ENCODE measurements at regions not wholly inside any gene's neighbourhood (a gene's known extent, or its start where the extent isn't known, plus 50 kb on each side); places are given as distances from the start of the nearest gene placed in this dataset.

DNA sequence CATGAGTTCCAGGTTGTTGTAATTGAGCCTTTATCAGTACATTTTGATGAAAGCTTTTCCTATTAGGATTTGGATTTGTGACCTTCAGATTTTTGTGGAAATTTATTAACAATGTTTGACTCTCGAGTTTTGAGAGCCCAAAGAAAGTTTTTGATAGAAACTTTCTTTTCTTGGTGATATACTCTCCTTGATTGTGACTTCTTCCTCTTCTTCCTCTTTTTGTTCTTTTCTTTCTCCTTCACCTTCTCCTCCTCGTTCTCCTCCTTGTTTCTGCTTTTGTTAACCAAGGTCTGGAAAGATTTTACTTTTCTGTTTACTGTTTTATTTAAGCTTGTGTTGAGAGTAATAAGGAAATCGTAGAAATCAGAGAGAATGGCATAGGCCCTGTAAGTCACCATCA lies 182.4 kb downstream of the TRIM27 start:
- no peak for DNase-seq

DNA sequence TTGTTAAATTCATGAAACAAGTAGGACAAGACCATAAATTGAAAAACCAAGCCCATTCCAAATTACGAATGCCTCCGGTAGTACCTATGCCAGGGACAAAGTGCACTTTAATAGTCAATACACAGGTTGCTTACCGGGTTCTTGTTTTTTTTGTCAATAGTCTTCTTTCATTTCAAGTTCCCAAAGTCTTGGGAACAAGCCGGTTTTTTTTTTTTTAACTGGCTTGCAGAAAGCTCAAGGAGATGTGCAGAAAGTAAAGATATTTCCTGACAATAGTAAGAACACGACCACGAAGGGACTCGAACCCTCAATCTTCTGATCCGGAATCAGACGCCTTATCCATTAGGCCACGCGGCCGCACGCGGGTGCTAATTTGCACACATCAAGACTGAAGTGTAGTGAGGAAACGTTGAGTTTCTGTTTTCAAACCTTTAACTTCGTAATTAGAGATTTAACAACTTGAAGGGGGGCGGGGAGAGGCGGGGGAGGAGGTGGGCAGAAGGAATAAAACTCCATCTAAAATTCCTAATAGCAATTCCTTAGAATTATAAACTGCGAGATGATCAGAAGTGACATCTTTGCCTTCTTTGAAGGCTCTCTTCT lies 181.0 kb downstream of the TRIM27 start:
- DNase-seq, result no peak

DNA sequence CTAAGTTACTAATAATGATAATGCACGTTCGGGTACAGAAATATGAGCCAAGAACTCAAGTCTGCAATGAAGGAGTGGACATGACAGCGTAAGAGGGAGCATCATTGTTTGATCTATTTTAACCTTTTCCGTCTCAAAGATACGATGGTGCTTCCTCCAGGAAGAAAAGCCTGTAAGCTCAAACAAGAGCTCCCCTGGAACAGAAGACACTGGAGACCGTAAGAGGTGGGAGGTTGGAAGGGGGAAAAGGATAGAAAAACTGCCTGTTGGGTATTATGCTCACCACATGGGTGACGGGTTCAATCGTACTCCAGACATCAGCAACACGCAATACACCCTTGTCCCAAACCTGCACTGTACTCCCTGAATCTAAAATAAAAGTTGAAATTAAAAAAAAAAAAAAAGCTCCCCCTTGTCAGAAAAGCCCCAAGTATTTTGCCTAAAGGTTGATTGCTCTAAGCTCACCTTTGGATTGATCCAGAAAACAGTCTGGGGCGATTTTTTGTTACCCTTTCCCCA lies 180.5 kb downstream of the TRIM27 start:
- no peak for DNase-seq

DNA sequence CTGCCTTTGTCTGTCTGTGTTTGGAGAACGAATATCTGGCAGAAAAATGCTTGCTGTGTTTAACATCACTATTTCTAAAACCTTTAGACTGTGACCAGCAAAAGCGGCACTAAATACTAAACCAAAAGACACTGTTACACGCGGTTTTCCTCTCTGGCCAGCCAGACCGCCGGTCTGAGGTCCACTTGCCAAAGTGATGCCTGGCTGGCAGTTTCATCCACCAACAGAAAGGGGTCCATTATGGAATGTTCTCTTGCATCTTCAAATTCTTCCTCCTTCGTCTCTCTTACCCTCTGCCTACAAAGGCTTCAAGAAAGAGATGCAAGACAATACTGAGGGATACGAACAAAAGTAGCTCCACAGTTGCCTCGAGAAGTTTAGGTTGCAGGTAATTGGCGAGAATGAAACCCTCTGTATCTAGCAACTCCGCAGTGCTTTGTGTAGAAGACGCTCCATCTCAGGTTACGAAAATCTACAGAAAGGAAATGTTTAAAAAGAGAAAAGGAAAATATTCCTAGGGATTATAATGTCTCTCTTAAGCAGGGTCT lies 176.6 kb downstream of the TRIM27 start:
- DNase-seq, result no peak

DNA sequence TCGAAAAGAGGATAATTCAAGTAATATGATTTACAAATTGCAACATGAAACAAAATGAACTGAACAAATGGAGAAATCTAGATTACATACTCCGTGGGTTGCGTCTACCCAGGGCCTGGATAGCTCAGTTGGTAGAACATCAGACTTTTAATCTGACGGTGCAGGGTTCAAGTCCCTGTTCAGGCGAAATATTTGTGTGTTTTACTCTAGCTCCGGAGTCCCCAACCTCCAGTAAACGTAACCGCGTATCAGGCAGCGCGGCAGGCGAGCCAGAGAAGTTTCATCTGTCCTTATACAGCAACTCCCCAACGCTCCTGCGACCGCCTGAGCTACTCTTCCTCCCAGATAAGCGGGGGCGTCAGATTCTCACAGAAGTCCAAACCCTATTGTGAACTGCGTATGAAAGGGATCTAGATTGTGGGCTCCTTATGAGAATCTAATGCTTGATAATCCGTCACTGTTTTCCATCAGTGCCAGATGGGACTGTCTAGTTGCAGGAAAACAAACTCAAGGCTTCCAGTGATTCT lies 176.1 kb downstream of the TRIM27 start:
- no peak for DNase-seq

DNA sequence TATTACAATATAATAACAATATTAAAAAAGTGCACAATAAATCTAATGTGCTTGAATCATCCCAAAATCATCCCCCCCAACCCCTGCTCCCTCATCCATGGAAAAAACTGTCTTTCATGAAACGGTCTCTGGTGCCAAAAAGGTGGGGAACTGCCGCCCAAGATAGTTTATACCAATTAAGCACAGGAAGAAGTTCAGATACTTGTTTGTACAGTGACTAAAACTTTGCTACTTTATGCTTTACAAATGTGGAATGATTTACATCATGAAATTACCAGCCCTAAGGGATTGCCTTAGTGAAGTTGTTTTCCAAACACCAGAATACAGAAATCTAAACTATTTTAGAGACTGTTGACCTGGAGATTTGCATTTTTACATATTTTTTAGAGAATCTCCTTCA lies 175.6 kb downstream of the TRIM27 start:
- no peak for DNase-seq

DNA sequence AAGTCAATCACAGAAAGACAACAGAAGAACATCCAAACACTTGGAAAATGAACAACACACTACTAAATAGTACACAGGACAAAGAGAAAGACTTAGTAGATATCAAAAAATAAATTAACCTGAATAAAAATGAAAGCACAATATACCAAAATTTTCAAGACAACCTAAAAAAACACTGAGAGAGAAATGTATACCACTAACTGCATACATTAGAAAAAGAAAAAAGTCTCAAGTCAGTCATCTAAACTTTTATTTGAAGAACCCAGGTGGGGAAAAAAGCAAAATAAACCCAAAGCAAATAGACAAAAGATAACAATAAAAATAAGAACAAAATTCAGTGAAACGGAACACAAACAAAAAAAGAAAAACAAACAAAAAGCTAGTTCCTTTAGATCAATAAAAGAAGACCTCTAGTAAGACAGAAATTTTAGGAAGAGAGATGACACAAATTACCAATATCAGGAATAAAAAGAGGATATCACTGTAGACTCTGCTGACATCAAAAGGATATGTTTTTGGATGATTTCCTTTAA lies 172.8 kb downstream of the TRIM27 start:
- DNase-seq, result no peak

DNA sequence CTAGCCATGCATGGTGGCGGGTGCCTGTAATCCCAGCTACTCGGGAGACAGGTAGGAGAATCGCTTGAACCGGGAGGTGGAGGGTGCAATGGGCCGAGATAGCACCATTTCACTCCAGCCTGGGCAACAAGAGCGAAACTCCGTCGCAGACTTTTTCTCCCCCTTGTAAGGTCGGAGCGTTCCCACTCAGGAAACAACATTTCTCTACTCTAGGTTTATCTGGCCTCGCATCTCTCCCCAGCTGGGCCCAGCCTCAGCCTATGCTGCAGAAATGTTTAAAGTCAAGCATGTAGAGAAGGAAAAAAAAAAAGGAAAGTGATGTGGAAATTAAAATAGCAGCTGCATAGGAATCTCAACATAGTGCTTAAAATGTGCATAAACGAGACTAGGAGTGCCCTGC lies 172.3 kb downstream of the TRIM27 start:
- DNase-seq, result no peak

DNA sequence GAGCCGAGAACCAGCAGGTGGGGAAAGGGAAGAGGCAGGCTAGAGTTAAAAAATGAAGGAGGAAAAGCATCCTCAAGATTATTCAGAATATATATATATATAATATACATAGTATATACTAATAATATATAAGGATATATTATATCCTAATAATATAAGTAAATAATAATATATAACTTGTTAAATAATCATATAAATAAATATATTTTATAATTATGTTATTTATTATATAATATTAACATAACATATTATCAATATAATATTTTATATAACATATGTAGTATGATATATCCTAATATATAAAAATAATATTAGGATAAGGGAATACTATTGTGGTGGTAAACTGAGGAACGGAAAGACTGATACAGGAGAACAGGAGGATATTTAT lies 171.8 kb downstream of the TRIM27 start:
- DNase-seq, result no peak

DNA sequence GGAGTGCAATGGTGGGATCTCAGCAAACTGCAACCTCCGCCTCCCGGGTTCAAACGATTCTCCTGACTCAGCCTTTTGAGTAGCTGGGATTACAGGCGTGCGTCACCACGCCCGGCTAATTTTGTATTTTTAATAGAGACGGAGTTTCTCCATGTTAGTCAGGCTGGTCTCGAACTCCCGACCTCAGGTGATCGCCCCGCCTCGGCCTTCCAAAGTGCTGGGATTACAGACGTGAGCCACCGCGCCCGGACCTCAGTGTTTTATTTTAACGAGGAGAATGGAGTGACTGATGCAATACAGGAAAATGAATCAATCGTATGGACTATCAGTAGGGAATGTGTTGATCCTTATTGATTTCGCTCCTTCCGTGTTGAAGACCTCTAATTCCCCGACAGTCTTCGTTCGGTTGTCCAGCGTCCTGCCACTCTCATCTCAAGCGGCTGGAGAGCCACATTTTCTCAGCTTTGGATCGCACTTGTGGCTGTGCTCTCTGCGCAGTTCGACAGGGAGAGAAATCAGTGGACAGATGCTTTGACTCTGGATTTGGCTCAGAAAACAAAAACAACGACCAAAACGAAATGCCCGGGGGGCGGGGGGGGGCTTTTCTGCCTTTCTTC lies 166.2 kb downstream of the TRIM27 start:
- no peak for DNase-seq

DNA sequence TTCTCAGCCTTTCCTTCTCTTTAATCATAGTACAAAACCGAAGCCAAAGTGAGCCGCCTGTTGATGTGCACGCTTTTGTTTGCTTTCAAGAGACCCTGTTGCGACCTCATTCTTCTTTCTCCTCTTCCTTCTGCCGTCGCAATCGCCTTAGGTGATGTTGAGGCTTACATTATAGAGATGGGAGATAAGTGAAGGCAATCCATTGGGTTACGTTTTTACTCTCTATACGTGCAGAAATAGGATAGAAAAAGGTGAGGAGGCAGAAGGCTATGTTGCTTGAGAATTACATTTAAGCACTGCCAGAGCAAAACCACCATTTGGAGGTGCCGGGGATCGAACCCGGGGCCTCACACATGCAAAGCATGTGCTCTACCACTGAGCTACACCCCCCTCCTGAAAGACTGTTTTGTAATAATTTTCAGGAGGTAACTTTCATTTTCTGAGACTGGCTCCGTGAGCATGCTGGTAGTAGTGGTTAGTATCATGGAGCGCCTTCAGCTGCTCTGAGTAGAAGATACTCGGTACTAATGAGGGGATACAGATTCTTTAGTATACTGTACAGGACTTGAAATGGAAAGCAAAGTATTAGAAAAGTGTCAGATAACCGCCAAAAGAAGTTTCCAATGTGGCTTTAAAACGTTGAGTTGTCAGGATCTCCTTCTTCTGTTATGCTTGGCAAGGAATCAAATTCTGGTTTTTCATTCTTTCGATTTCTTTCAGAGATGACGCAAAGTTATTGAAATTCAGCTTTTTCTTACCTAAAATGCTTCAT lies 165.6 kb downstream of the TRIM27 start:
- DNase-seq, result no peak

DNA sequence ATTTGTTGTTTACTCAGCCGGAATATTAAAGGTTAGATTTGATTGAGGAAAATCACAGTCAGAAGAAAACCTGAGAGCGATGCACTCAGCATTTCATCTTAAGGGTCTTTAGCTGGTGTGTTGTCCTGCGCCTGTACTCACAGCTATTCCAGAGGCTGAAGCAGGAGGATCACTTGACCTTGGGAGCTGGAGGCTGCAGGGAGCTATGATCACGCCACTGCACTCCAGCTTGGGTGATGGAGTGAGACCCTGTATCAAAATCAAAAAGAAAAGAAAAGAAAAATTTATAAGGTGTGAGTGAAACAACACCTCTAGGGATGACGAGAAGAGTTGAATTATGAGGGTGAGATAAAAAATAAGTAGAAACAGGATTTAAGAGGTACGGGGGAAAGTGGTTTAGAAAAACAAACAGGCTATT lies 165.0 kb downstream of the TRIM27 start:
- DNase-seq, result no peak

DNA sequence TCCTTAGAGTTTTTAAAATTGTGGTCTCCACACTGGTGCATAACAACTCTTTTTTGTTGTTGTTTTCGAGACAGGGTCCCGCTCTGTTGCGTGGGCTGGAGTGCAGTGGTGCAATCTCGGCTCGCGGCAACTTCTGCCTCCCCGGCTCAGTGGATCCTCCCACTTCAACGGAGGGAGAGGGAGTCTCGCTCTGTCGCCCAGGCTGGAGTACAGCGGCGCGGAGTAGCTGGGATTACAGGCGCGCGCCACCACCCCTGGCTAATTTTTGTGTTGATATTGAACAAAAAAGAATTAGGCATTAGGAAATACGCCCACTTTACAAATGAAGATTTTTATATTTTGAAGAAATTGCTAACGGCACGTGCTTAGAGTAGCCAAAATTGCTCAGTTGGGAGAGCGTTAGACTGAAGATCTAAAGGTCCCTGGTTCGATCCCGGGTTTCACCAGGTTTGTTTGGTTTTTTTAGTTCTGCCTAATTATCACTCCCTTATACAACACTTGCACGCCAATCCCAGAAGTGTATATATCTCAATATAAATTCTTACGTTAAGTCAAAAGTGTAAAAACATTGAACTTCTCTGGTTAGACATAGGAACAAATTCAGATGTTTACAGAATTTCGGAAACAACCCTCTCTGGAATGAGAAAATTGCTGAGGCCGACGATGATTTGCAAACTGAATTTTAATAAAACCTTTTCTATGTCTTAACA lies 159.6 kb downstream of the TRIM27 start:
- no peak for DNase-seq

DNA sequence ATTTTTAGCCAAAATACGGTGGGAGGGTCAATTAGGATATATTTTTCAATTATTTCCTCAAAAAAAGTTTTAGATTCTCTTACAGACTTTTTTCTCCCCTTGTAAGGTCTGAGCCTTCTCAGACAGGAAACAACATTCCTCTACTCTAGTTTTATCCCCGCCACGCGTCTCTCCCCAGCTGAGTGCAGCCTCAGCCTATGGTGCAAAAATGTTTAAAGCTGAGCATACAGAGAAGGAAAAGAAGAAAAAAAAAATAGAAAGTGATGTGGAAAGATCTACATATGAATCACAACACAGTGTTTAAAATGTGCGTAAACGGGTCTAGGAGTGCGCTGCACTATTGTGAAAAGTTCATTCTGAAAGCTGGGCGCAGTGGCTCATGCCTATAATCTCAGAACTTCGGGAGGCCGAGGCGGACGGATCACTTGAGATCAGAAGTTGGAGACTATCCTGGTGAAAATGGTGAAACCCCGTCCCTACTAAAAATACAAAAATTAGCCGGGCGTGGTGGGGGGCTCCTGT lies 159.0 kb downstream of the TRIM27 start:
- DNase-seq, result no peak

DNA sequence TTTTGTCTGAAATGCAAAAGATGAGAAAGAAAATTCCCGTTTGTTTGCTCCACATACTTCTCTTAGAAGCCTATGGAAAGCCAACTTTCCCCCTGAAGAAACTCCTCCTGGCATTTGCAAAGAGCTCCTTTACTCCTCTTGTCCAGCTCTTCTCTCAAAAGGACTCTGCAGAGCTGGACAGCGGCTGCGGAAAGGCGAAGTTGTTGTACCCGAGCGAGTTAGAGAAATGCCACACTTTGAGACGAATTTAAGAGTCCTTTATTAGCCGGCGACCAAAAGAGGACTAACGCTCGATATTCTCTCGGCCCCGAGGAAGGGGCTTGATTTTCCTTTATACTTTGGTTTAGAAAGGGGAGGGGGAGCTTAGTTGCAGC lies 157.8 kb downstream of the TRIM27 start:
- no peak for DNase-seq

DNA sequence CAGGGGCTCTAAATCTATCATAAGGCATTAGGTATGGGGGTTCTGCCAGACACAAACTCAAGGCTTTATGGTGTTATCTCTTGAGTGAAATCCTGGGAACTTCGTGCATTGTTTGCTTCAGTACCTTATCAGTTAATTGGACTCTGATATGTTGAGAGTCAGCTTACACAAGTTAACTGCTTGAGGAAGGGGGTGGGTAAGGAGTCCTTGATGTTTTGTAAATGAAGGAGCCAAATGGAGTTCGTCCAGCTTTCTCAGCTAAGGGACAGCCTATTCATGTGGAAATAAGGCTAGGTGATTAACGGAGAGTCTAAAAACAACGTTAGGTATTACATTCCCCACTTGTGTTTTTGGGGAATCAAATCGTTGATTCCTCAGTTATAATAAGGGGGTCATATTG lies 157.4 kb downstream of the TRIM27 start:
- no peak for DNase-seq

DNA sequence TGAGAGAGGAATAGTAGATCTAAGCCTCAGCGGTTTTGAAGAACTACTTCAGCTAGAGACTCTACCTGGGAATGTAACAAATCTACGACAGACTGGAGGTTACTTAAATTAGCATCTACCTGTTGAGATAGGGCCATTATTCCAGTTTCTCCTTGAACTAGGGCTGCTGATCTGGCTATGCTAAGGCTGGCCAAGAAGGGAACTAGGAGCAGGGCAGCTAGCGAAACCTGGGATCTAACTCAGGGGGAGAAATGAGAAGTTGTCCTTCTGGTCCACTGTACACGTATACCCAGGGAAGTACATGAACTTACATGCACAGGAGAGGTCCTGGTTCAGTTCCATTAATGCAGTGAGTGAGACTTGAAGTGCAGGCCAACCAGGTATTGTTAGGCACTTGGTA lies 156.7 kb downstream of the TRIM27 start:
- no peak for DNase-seq

DNA sequence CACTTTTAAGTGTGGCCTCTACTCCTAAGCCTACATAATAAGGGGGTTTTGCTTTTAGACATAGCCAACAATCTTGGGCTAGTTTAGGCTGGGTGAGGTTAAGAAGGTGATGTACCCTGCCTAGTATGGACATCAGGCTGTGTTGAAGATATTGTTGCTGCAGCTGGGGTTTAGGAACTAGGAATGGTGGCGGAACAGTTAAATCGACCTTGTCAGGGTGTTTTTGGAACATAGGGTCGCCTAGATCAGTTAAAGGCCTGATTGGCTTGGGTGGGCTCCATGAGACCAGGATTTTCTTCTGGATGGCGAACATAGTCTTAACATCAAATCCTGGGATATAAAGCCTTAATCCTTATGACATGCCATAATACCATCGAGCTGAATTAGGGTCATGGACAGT lies 156.1 kb downstream of the TRIM27 start:
- no peak for DNase-seq

DNA sequence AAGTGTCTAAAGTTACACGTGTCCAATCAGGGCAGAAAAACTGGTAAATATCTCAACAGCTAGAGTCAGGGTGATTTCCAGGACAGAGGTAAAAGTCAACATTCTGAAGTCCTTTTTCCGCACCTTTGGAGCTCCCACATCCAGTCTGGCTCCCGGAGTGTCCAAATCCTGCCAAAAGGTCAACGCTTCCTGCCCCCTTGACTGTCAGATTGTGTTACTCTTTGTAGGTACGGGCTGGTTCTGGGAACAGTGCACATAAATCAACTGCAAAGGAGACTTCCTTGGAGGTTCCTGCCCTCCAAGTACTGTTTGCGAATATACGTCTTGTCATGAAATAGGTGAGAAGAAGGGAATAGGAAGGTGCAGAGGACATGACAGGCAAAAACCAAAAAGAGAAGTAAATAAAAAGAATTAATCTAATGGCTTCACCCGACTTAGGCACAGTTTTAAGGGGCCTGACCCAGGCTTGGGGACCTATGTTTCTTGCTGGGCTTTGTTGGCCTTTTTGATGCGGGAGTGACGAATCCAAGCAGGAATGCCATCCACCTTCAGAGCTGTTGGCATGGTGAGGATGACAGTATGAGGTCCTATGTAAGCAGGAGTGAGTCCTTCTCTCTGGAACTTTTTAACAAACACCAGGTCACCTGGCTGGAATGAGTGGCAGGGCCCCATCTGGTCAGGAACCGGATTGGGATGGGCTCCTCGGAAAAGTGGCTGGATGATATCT lies 155.4 kb downstream of the TRIM27 start:
- DNase-seq, result no peak

DNA sequence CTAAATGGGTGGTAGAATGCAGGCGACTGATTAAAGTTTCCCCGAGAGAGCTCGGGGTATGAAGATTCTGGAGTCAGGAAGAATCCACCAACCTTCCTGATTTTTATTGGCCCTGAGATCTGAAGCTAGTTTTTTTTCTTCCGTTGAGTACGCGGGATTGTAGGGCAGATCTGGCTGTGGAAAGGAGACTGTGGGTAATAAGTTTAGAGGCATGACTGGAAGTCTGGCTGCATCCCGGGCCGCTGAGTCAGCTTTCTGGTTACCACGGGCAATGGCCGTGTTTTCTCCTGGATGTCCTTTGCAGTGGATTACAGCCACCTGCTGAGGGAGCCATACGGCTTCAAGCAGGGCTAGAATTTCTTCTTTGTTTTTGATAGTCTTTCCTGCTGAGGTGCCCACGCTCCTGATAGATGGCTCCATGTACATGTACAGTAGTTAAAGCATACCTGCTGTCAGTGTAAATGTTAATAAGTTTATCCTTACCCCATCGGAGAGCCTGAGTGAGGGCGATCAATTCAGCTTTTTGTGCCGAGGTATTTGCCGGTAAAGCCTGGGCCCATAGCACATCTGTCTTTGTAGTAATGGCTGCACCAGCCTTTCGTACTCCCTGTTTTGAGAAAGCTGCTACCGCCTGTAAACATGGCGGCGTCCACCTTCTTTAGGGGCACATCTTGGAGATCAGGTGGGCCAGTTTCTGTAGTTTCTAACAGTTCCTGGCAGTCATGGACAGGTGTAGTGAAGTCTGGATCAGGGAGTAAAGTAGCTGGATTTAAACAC lies 154.0 kb downstream of the TRIM27 start:
- DNase-seq, result no peak

DNA sequence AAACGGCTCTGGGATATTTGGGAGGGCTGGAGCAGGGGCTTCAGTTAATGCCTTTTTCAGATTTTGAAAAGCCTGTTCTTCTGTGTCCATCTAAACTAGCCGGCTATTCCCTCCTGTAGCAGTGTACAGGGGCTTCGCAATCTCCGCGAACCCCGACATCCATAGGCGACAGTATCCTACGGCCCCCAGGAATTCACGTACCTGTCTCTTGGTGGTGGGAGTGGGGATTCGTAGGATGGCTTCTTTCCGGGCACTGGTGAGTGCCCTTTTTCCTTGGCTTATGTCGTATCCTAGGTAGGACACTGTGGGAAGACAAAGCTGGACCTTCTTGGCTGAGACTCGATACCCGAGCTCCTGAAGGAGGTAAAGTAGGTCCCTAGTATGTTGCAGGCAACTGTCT lies 153.1 kb downstream of the TRIM27 start:
- DNase-seq, result no peak

Measured in CD4-positive, alpha-beta T cell treated with Interleukin-6 for 4 hours (primary cell).